ENCODE measurements at regions not wholly inside any gene's neighbourhood (a gene's known extent, or its start where the extent isn't known, plus 50 kb on each side); places are given as distances from the start of the nearest gene placed in this dataset.

GRCh38 chrX:40414335-40414734 is 166.4 kb upstream of the ATP6AP2 start:
- Histone ChIP-seq H3K4me1 (no peaks in the 10 kb centered on the region), H3K4me3 (no peak overlapping the region), H3K36me3 (no peaks in the 10 kb centered on the region), H3K9me3 (peaks cover 0 to 14% (median 0%) of the 10 kb centered on the region in 4 donors), H3K27me3 (no peaks in the 10 kb centered on the region), H3K27ac (replicated peaks in 1 of 4) (no peak overlapping the region)
- intact Hi-C loops (cut with DNase I): no loop called here
- no peak for DNase-seq (ENCODE audit: extremely low spot score)
- WGBS: 80% methylated on average over 3 of the region's 3 CpGs
- TF ChIP-seq POLR2AphosphoS5 (IDR thresholded peaks at IDR 0.05): no peak
- no peak for TF ChIP-seq POLR2A (IDR thresholded peaks at IDR 0.05; ENCODE audit: low read depth)
- no peak for TF ChIP-seq EP300 (IDR thresholded peaks at IDR 0.05)
- TF ChIP-seq CTCF (IDR thresholded peaks at IDR 0.05): no peak

- no peak for DNase-seq (ENCODE audit: extremely low spot score)
- intact Hi-C loops (cut with DNase I): no loop called here
- H3K27me3 ChIP-seq: no peaks in the 10 kb centered on the region
- TF ChIP-seq POLR2AphosphoS5 (IDR thresholded peaks at IDR 0.05) (no peak), EP300 (IDR thresholded peaks at IDR 0.05) (no peak), CTCF (IDR thresholded peaks at IDR 0.05) (no peak), POLR2A (IDR thresholded peaks at IDR 0.05; ENCODE audit: low read depth) (no peak)
- H3K36me3 ChIP-seq: no peaks in the 10 kb centered on the region
- H3K4me3 ChIP-seq: no peak overlapping the region
- no peak overlapping the region for H3K27ac ChIP-seq (replicated peaks in 1 of 4)
- H3K9me3 ChIP-seq: peaks cover 0 to 28% (median 0%) of the 10 kb centered on the region in 4 donors
- H3K4me1 ChIP-seq: no peaks in the 10 kb centered on the region
- 49% methylated on average over 8 of the region's 8 CpGs for WGBS
These were observed 169.2 kb upstream of the ATP6AP2 start for GRCh38 chrX:40411340-40412111.

- Histone ChIP-seq H3K27me3 (no peaks in the 10 kb centered on the region), H3K4me1 (no peaks in the 10 kb centered on the region), H3K36me3 (no peaks in the 10 kb centered on the region), H3K27ac (replicated peaks in 1 of 4) (no peak overlapping the region), H3K9me3 (peaks cover 0 to 28% (median 0%) of the 10 kb centered on the region in 4 donors), H3K4me3 (no peak overlapping the region)
- no peak for TF ChIP-seq POLR2AphosphoS5 (IDR thresholded peaks at IDR 0.05)
- TF ChIP-seq EP300 (IDR thresholded peaks at IDR 0.05): no peak
- no peak for TF ChIP-seq CTCF (IDR thresholded peaks at IDR 0.05)
- no peak for TF ChIP-seq POLR2A (IDR thresholded peaks at IDR 0.05; ENCODE audit: low read depth)
- intact Hi-C loops (cut with DNase I): no loop called here
- no peak for DNase-seq (ENCODE audit: extremely low spot score)
- WGBS: 88% methylated on average over 2 of the region's 2 CpGs
These were observed 169.9 kb upstream of the ATP6AP2 start for GRCh38 chrX:40410859-40411258.

GRCh38 chrX:40406330-40406859 is 174.4 kb upstream of the ATP6AP2 start:
- H3K27me3 ChIP-seq: no peaks in the 10 kb centered on the region
- no peaks in the 10 kb centered on the region for H3K36me3 ChIP-seq
- TF ChIP-seq CTCF (IDR thresholded peaks at IDR 0.05) (no peak), EP300 (IDR thresholded peaks at IDR 0.05) (no peak), POLR2AphosphoS5 (IDR thresholded peaks at IDR 0.05) (no peak), POLR2A (IDR thresholded peaks at IDR 0.05; ENCODE audit: low read depth) (no peak)
- WGBS: 64% methylated on average over 3 of the region's 4 CpGs
- H3K4me3 ChIP-seq: no peak overlapping the region
- peaks cover 0 to 31% (median 0%) of the 10 kb centered on the region in 4 donors for H3K9me3 ChIP-seq
- peaks cover 0 to 12% (median 10%) of the 10 kb centered on the region in 4 donors for H3K4me1 ChIP-seq
- DNase-seq (ENCODE audit: extremely low spot score): no peak
- intact Hi-C loops (cut with DNase I): no loop called here
- H3K27ac ChIP-seq (replicated peaks in 1 of 4): no peak overlapping the region

Measured in esophagus muscularis mucosa (tissue), 4 donors.